PFSK-1 (cell line): ENCODE measurements at regions not wholly inside any gene's neighbourhood (a gene's known extent, or its start where the extent isn't known, plus 50 kb on each side); places are given as distances from the start of the nearest gene placed in this dataset.

Experiments used
- FOXP2 ChIP-seq: optimal IDR thresholded peaks from 2 replicates; pipeline ENCODE3; 2011; ENCODE audit warnings: borderline replicate concordance, control low read depth, inconsistent platforms; ENCODE audit not compliant: insufficient read depth; ENCODE audit errors: extremely low read length, extremely low read depth
- POLR2AphosphoS5 ChIP-seq: IDR thresholded peaks from 2 replicates; pipeline ENCODE4 v1.6.1; 2012; ENCODE audit warnings: low read depth, mild to moderate bottlenecking, control low read depth, low read length, moderate library complexity
- SIN3A ChIP-seq: IDR thresholded peaks from 2 replicates; pipeline ENCODE4 v1.6.1; 2012; ENCODE audit warnings: mild to moderate bottlenecking, low read length, moderate library complexity, borderline replicate concordance; ENCODE audit not compliant: insufficient read depth
- TF ChIP-seq, protein P1 (sequence below), 2 experiments: IDR thresholded peaks; 2 replicates each; pipeline versions ENCODE4 v1.6.1 to v1.8.0; 2011 to 2012; ENCODE audit warnings: low read depth in 2 of 2, low read length in 2 of 2, control low read depth in 1 of 2, inconsistent platforms in 1 of 2, mild to moderate bottlenecking in 1 of 2, moderate library complexity in 1 of 2; ENCODE audit not compliant: insufficient read depth in 1 of 2

DNA sequence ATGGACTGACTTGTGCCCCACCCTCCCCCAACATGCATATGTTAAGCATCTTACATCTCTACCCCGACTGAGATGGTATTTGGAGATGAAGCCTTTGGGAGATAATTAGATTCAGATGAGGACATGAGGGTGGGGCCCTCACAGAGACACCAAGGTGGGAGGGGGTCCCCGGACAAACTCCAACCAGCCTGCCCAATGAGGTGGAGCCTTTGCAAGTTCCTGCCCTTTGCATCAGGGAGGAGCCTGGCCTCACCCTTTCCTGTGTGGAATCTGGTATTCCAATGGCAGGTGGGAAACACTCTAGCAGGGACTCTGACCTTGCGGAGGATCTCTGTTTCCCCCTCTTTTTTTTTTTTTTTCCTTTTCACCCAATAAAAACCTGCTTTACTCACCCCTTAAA lies 589.9 kb upstream of the BOD1L1 start:
- TF ChIP-seq, protein P1, sequence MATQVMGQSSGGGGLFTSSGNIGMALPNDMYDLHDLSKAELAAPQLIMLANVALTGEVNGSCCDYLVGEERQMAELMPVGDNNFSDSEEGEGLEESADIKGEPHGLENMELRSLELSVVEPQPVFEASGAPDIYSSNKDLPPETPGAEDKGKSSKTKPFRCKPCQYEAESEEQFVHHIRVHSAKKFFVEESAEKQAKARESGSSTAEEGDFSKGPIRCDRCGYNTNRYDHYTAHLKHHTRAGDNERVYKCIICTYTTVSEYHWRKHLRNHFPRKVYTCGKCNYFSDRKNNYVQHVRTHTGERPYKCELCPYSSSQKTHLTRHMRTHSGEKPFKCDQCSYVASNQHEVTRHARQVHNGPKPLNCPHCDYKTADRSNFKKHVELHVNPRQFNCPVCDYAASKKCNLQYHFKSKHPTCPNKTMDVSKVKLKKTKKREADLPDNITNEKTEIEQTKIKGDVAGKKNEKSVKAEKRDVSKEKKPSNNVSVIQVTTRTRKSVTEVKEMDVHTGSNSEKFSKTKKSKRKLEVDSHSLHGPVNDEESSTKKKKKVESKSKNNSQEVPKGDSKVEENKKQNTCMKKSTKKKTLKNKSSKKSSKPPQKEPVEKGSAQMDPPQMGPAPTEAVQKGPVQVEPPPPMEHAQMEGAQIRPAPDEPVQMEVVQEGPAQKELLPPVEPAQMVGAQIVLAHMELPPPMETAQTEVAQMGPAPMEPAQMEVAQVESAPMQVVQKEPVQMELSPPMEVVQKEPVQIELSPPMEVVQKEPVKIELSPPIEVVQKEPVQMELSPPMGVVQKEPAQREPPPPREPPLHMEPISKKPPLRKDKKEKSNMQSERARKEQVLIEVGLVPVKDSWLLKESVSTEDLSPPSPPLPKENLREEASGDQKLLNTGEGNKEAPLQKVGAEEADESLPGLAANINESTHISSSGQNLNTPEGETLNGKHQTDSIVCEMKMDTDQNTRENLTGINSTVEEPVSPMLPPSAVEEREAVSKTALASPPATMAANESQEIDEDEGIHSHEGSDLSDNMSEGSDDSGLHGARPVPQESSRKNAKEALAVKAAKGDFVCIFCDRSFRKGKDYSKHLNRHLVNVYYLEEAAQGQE (IDR thresholded peaks at IDR 0.05; ENCODE audit: insufficient read depth in 1 of 2, low read depth in 2 of 2, low read length in 2 of 2), result no peak
- no peak for TF ChIP-seq POLR2AphosphoS5
- TF ChIP-seq FOXP2, result no peak
- TF ChIP-seq SIN3A, result no peak
